H9 (cell line): ENCODE measurements at regions not wholly inside any gene's neighbourhood (a gene's known extent, or its start where the extent isn't known, plus 50 kb on each side); places are given as distances from the start of the nearest gene placed in this dataset.

Experiments
- DNase-seq: peaks from one replicate; pipeline ENCODE4 v3.0.0-alpha.2; 2017
- H2AFZ ChIP-seq: one replicate; pipeline ENCODE4 v1.6.1; 2013; ENCODE audit warnings: mild to moderate bottlenecking, low read length, control low read depth, moderate library complexity
- H2AK5ac ChIP-seq: 2 replicates; pipeline ENCODE4 v1.6.1; 2013; ENCODE audit warnings: low read length, control low read depth, mixed read lengths; ENCODE audit not compliant: insufficient read length
- H2BK120ac ChIP-seq: one replicate; pipeline ENCODE4 v1.6.1; 2013; ENCODE audit warnings: low read depth, mild to moderate bottlenecking, low read length, control low read depth, inconsistent platforms; ENCODE audit not compliant: poor library complexity, severe bottlenecking
- H2BK12ac ChIP-seq: 2 replicates; pipeline ENCODE4 v1.6.1; 2013; ENCODE audit warnings: low read length, control low read depth, mixed read lengths, low read depth; ENCODE audit not compliant: insufficient read length
- H2BK15ac ChIP-seq: 2 replicates; pipeline ENCODE4 v1.6.1; 2013; ENCODE audit warnings: low read depth, low read length, control low read depth
- H2BK20ac ChIP-seq: one replicate; pipeline ENCODE4 v1.6.1; 2013; ENCODE audit warnings: low read depth, mild to moderate bottlenecking, low read length, control low read depth, inconsistent platforms; ENCODE audit not compliant: poor library complexity, severe bottlenecking
- H2BK5ac ChIP-seq: 2 replicates; pipeline ENCODE4 v1.6.1; 2013; ENCODE audit warnings: low read length, control low read depth, mixed read lengths; ENCODE audit not compliant: insufficient read length
- H3K14ac ChIP-seq: 2 replicates; pipeline ENCODE4 v1.6.1; 2013; ENCODE audit warnings: low read length, control low read depth; ENCODE audit not compliant: insufficient read depth
- H3K18ac ChIP-seq: 2 replicates; pipeline ENCODE4 v1.6.1; 2013; ENCODE audit warnings: low read depth, mild to moderate bottlenecking, mixed read lengths, low read length, control low read depth; ENCODE audit not compliant: insufficient read length
- H3K23ac ChIP-seq: 2 replicates; pipeline ENCODE4 v1.6.1; 2013; ENCODE audit warnings: low read length, control low read depth, mixed read lengths, low read depth; ENCODE audit not compliant: insufficient read length
- H3K23me2 ChIP-seq: 2 replicates; pipeline ENCODE4 v1.6.1; 2013; ENCODE audit warnings: low read depth, mild to moderate bottlenecking, mixed read lengths, low read length, control low read depth; ENCODE audit not compliant: insufficient read length, poor library complexity, severe bottlenecking
- H3K27ac ChIP-seq: 2 replicates; pipeline ENCODE4 v1.5.1; 2013; ENCODE audit warnings: low read length, control low read depth, mixed read lengths, low read depth; ENCODE audit not compliant: insufficient read length
- H3K27me3 ChIP-seq: 2 replicates; pipeline ENCODE4 v1.6.1; 2013; ENCODE audit warnings: low read length, control low read depth, inconsistent platforms; ENCODE audit not compliant: insufficient read depth
- H3K4ac ChIP-seq: 2 replicates; pipeline ENCODE4 v1.6.1; 2013; ENCODE audit warnings: low read depth, mild to moderate bottlenecking, control low read depth, inconsistent platforms, low read length, moderate library complexity
- H3K4me1 ChIP-seq: 2 replicates; pipeline ENCODE4 v1.6.1; 2013; ENCODE audit warnings: low read length, control low read depth, inconsistent platforms; ENCODE audit not compliant: insufficient read depth
- H3K4me2 ChIP-seq: 2 replicates; pipeline ENCODE4 v1.6.1; 2013; ENCODE audit warnings: low read length, control low read depth, mixed read lengths; ENCODE audit not compliant: insufficient read length, insufficient read depth
- H3K56ac ChIP-seq: 2 replicates; pipeline ENCODE4 v1.6.1; 2013; ENCODE audit warnings: low read depth, mild to moderate bottlenecking, mixed read lengths, low read length, control low read depth; ENCODE audit not compliant: insufficient read length
- H3K79me1 ChIP-seq: 2 replicates; pipeline ENCODE4 v1.6.1; 2013; ENCODE audit warnings: low read depth, mild to moderate bottlenecking, moderate library complexity, low read length, control low read depth, inconsistent platforms; ENCODE audit not compliant: insufficient read depth, poor library complexity, severe bottlenecking
- H3K79me2 ChIP-seq: 2 replicates; pipeline ENCODE4 v1.6.1; 2013; ENCODE audit warnings: low read length, control low read depth, inconsistent platforms; ENCODE audit not compliant: insufficient read depth
- H3K9ac ChIP-seq: 2 replicates; pipeline ENCODE4 v1.6.1; 2013; ENCODE audit warnings: low read length, control low read depth, mixed read lengths; ENCODE audit not compliant: insufficient read length; ENCODE audit errors: extremely low read depth
- H3K9me3 ChIP-seq: one replicate; pipeline ENCODE4 v1.6.1; 2013; ENCODE audit warnings: low read depth, low read length, inconsistent platforms; ENCODE audit not compliant: control insufficient read depth
- H3T11ph ChIP-seq: one replicate; pipeline ENCODE4 v1.6.1; 2013; ENCODE audit warnings: mild to moderate bottlenecking, low read length, control low read depth, inconsistent platforms
- H4K20me1 ChIP-seq: one replicate; pipeline ENCODE4 v1.6.1; 2013; ENCODE audit not compliant: control insufficient read depth, insufficient read length, insufficient read depth
- H4K5ac ChIP-seq: 2 replicates; pipeline ENCODE4 v1.6.1; 2013; ENCODE audit warnings: low read depth, mild to moderate bottlenecking, mixed read lengths, low read length, control low read depth; ENCODE audit not compliant: insufficient read length
- H4K8ac ChIP-seq: replicated peaks from 2 replicates; pipeline ENCODE4 v1.6.1; 2013; ENCODE audit warnings: low read length, control low read depth, mixed read lengths, low read depth; ENCODE audit not compliant: insufficient read length
- H4K91ac ChIP-seq: 2 replicates; pipeline ENCODE4 v1.6.1; 2013; ENCODE audit warnings: low read depth, mild to moderate bottlenecking, moderate library complexity, mixed read lengths, low read length, control low read depth; ENCODE audit not compliant: insufficient read length
- H3K27ac Mint-ChIP-seq, 3 experiments: 2 replicates in 2 of 3; 3 replicates in 1 of 3; pipeline ENCODE4 v1.8.0; 2020 to 2021; ENCODE audit warnings: mixed read lengths in 3 of 3, mild to moderate bottlenecking in 1 of 3, moderate library complexity in 1 of 3
- H3K27me3 Mint-ChIP-seq: 2 replicates; pipeline ENCODE4 v1.8.0; 2021; ENCODE audit warnings: low read depth, mild to moderate bottlenecking, moderate library complexity, mixed read lengths
- H3K36me3 Mint-ChIP-seq, 3 experiments: 2 replicates in 2 of 3; 3 replicates in 1 of 3; pipeline ENCODE4 v1.8.0; 2020 to 2021; ENCODE audit warnings: low read depth in 3 of 3, mixed read lengths in 3 of 3; ENCODE audit not compliant: insufficient read depth in 1 of 3
- H3K4me1 Mint-ChIP-seq, 2 experiments: 2 replicates each; pipeline ENCODE4 v1.8.0; 2020; ENCODE audit warnings: mixed read lengths in 2 of 2
- H3K4me3 Mint-ChIP-seq, 2 experiments: 2 replicates in 1 of 2; 3 replicates in 1 of 2; pipeline ENCODE4 v1.8.0; 2020 to 2021; ENCODE audit warnings: mild to moderate bottlenecking in 2 of 2, mixed read lengths in 2 of 2, moderate library complexity in 1 of 2
- H3K9me3 Mint-ChIP-seq, 2 experiments: 2 replicates in 1 of 2; 3 replicates in 1 of 2; pipeline ENCODE4 v1.8.0; 2020; ENCODE audit warnings: mild to moderate bottlenecking in 2 of 2, mixed read lengths in 2 of 2, moderate library complexity in 1 of 2
- WGBS: extraction: QIAGEN DNeasy Blood & Tissue Kit; methylation state at CpG from one replicate; pipeline ENCODE4 v1.1.7; 2013; ENCODE audit warnings: missing lambda C conversion rate, low lambda C conversion rate, mixed read lengths; ENCODE audit not compliant: insufficient read length; ENCODE audit errors: extremely low coverage; 5-methylcytosine and 5-hydroxymethylcytosine counted together
- TF ChIP-seq, protein P1 (sequence below): fragments of 200-600 bp; sonication (generic); conservative IDR thresholded peaks from 3 replicates; pipeline ENCODE4 v1.8.0; 2021; ENCODE audit warnings: antibody characterized with exemption, mild to moderate bottlenecking

DNA sequence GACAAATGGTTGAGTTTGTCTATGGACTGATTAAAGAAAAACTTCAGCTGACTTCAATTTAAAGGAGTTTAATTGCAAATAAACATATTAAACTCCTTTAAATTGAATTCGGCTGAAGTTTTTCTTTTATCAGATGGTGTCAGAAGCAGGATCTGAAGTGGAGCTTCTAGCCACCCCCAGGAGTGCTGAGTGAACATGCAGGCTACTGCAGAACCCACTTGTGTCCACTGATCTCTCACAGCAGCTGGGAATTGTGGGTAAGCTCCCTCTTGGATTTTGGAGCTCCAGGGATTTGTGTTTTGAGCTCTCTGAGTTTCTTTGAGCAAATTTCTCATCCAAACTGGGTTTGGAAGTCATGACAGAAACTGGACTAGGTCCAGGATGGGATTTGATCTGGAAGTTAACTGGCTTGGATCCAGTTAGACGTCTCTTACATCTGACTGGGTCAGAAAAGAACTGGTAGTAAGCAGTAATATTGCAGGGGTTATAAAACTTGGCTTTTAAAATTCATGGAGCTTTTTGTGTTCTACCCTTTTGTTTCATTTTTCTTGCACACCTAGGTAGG is 95.8 kb upstream of the UST start:
- Histone ChIP-seq H3K27me3 (no peaks in the 10 kb centered on the region), H3K9me3 (peaks cover 20% of the 10 kb centered on the region), H4K5ac (no peak overlapping the region), H3K56ac (no peak overlapping the region), H3K18ac (no peak overlapping the region), H2BK5ac (no peak overlapping the region), H2BK20ac (no peak overlapping the region), H4K20me1 (no peaks in the 10 kb centered on the region), H3K4me1 (no peaks in the 10 kb centered on the region), H3K79me2 (no peaks in the 10 kb centered on the region), H3K14ac (no peak overlapping the region), H4K8ac (no peak overlapping the region), H2AFZ (no peak overlapping the region), H3K23me2 (no peaks in the 10 kb centered on the region), H3T11ph (no peak overlapping the region), H2BK120ac (no peak overlapping the region), H3K79me1 (no peaks in the 10 kb centered on the region), H3K4ac (no peak overlapping the region), H3K27ac (no peak overlapping the region), H3K23ac (no peak overlapping the region), H2AK5ac (no peak overlapping the region), H4K91ac (no peak overlapping the region), H3K9ac (no peak overlapping the region), H3K4me2 (no peak overlapping the region), H2BK12ac (no peak overlapping the region), H2BK15ac (no peak overlapping the region)
- no peak overlapping the region for H3K27ac Mint-ChIP-seq
- peaks cover 7 to 9% of the 10 kb centered on the region in 2 experiments; a peak in 3 of 4 replicates for H3K4me1 Mint-ChIP-seq
- peaks cover 52 to 68% of the 10 kb centered on the region in 2 experiments for H3K9me3 Mint-ChIP-seq
- no CpG with 5 or more reads among the region's 2 CpGs for WGBS
- DNase-seq = no peak
- H3K4me3 Mint-ChIP-seq = no peak overlapping the region
- TF ChIP-seq, protein P1, sequence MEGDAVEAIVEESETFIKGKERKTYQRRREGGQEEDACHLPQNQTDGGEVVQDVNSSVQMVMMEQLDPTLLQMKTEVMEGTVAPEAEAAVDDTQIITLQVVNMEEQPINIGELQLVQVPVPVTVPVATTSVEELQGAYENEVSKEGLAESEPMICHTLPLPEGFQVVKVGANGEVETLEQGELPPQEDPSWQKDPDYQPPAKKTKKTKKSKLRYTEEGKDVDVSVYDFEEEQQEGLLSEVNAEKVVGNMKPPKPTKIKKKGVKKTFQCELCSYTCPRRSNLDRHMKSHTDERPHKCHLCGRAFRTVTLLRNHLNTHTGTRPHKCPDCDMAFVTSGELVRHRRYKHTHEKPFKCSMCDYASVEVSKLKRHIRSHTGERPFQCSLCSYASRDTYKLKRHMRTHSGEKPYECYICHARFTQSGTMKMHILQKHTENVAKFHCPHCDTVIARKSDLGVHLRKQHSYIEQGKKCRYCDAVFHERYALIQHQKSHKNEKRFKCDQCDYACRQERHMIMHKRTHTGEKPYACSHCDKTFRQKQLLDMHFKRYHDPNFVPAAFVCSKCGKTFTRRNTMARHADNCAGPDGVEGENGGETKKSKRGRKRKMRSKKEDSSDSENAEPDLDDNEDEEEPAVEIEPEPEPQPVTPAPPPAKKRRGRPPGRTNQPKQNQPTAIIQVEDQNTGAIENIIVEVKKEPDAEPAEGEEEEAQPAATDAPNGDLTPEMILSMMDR = no peak
- peaks cover 36 to 55% (median 51%) of the 10 kb centered on the region in 3 experiments for H3K36me3 Mint-ChIP-seq
- H3K27me3 Mint-ChIP-seq = no peaks in the 10 kb centered on the region; the same call in 1 of the 2 replicates
